Hepatocyte (in vitro differentiated cells): ENCODE measurements at regions not wholly inside any gene's neighbourhood (a gene's known extent, or its start where the extent isn't known, plus 50 kb on each side); places are given as distances from the start of the nearest gene placed in this dataset.

Source experiments
- EZH2phosphoT487 ChIP-seq: fragments of 200-600 bp; sonication (generic); IDR thresholded peaks from one replicate; pipeline ENCODE4 v1.6.1; 2018; ENCODE audit warnings: antibody characterized with exemption, mild to moderate bottlenecking, low read depth, moderate library complexity; ENCODE audit not compliant: unreplicated experiment, severe bottlenecking
- TF ChIP-seq, protein P1 (sequence below): fragments of 200-600 bp; sonication (generic); IDR thresholded peaks from 2 replicates; pipeline ENCODE4 v1.5.1; 2016; ENCODE audit warnings: antibody characterized with exemption, mild to moderate bottlenecking; ENCODE audit not compliant: poor library complexity

DNA sequence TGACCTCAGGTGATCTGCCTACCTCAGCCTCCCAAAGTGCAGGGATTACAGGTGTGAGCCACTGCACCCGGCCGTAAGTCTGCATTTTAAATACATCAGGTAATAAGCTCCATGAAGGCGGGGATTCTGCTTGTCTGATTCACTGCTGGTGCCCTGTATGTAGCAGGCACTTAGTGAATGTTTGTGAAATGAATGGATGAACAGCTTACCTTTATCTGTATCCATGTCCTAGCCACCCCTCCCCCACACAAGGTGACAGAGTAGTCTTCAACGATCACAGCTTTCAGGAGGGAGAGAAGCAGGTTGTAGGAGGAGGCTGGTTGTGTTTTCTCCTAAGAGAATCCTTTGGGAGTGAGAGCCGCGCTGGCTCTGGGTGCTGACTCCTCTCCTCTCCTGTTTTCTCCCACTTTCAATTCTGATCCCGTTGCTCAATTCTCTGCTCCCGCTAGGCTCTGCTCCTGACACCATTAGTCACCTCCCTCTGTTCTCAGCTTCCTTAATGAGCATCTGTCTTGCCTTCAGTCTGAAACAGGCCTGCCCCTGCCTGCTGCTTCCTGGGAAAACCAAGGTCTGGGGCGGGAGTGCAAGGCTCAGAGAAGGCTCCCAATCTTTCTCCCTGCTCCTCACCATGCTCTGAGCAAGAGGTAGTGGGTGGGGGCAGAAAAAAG is 88.8 kb upstream of the CTNNA1 start:
- no peak for TF ChIP-seq EZH2phosphoT487
- TF ChIP-seq, protein P1, sequence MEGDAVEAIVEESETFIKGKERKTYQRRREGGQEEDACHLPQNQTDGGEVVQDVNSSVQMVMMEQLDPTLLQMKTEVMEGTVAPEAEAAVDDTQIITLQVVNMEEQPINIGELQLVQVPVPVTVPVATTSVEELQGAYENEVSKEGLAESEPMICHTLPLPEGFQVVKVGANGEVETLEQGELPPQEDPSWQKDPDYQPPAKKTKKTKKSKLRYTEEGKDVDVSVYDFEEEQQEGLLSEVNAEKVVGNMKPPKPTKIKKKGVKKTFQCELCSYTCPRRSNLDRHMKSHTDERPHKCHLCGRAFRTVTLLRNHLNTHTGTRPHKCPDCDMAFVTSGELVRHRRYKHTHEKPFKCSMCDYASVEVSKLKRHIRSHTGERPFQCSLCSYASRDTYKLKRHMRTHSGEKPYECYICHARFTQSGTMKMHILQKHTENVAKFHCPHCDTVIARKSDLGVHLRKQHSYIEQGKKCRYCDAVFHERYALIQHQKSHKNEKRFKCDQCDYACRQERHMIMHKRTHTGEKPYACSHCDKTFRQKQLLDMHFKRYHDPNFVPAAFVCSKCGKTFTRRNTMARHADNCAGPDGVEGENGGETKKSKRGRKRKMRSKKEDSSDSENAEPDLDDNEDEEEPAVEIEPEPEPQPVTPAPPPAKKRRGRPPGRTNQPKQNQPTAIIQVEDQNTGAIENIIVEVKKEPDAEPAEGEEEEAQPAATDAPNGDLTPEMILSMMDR: no peak
